ENCODE measurements at regions not wholly inside any gene's neighbourhood (a gene's known extent, or its start where the extent isn't known, plus 50 kb on each side); places are given as distances from the start of the nearest gene placed in this dataset.
"Not testable (repeated sequence)": the region's sequence is repeated elsewhere in the genome, so short reads cannot be mapped to it uniquely, and the experiment has no call there.

DNA sequence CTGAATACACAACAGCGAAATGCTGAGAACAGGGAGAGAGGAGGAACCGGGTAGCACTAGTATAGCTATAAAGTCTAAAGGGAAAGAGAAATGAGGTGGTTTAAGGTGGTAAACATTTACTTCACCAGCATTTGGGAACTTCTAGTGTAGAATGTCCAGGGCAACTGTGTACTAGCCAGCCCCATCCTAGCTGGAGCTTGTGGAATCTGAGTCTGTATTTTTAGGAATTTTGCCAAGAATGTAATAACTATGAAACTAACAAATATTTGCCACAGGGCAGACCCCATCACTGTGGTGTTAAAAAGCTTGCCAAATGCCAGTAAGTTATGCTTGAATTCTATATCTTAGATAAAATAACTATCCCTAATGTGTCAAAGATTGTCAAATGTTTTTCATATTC, 398.9 kb upstream of the MIS18BP1 start:
- Histone ChIP-seq H3K36me3 (ENCODE audit: control insufficient read depth, insufficient read depth, low read length) (no peaks in the 10 kb centered on the region), H3K27me3 (ENCODE audit: control insufficient read depth, insufficient read depth, low read length) (no peaks in the 10 kb centered on the region), H3K9ac (ENCODE audit: low read depth, low read length) (no peak overlapping the region), H3K4me1 (ENCODE audit: control insufficient read depth, insufficient read depth, low read length) (no peaks in the 10 kb centered on the region), H3K9me3 (ENCODE audit: control insufficient read depth, insufficient read depth, low read length) (no peaks in the 10 kb centered on the region), H3K4me3 (ENCODE audit: low read depth, low read length) (no peak overlapping the region)

DNA sequence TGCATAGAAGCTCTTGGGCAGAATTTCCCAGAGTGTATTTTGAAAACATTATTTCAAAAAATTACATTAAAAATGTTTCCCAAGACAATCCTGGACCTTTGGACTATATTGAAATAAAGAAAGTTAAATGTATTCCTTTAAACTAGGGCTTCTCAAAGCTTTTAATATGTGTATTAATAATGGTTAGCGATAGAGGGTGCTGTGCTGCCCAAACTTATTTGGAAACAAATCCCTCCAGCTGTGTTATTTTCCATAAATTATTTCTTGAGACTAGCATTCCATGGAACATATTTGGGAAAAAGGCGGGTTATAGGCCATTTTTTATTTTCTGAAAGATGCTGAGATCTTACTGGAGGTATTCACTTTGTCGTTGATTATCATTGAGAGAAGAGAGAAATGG, 397.8 kb upstream of the MIS18BP1 start:
- H3K9me3 ChIP-seq (ENCODE audit: control insufficient read depth, insufficient read depth, low read length) = no peaks in the 10 kb centered on the region
- no peak overlapping the region for H3K9ac ChIP-seq (ENCODE audit: low read depth, low read length)
- H3K4me1 ChIP-seq (ENCODE audit: control insufficient read depth, insufficient read depth, low read length) = no peaks in the 10 kb centered on the region
- no peaks in the 10 kb centered on the region for H3K27me3 ChIP-seq (ENCODE audit: control insufficient read depth, insufficient read depth, low read length)
- no peaks in the 10 kb centered on the region for H3K36me3 ChIP-seq (ENCODE audit: control insufficient read depth, insufficient read depth, low read length)
- no peak overlapping the region for H3K4me3 ChIP-seq (ENCODE audit: low read depth, low read length)

DNA sequence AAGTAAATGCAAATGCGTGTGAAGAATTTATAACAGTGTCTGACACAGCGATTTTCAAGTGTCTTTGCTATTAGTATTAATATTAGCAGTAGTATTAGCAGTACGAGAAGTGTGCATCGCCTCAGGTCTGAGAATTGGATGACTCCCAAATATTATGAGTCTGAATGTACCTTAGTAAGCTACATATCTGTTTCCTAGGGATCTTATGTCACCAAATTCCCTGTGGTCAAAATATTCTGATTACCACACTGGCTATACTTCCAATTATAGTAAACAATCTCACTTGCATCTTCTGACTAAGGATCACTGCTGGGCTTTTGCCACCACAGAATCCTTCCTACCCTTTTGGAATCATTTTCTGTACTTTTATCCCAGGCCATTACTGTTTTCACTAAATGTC, 396.0 kb upstream of the MIS18BP1 start:
- H3K36me3 ChIP-seq (ENCODE audit: control insufficient read depth, insufficient read depth, low read length) = no peaks in the 10 kb centered on the region
- no peaks in the 10 kb centered on the region for H3K9me3 ChIP-seq (ENCODE audit: control insufficient read depth, insufficient read depth, low read length)
- no peaks in the 10 kb centered on the region for H3K4me1 ChIP-seq (ENCODE audit: control insufficient read depth, insufficient read depth, low read length)

DNA sequence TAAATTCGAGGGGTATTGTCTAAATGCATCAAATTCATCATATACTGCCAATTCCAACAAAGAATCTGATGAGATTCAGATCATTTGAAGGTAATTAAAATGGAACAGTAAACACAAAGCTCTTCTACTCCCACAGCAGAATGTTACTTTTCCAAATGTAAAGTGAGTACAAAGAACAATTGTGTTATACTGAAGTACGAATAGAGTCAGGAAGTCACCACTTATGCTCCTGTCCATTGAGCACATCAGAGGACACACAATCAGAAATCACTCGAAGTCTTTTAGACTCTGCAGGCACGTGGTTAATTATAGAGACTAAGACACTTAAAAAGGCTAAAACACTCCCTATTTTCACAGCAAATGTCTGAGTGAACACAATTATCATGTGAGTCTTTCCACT, 388.5 kb upstream of the MIS18BP1 start:
- Histone ChIP-seq H3K4me3 (ENCODE audit: low read depth, low read length) (no peak overlapping the region), H3K9me3 (ENCODE audit: control insufficient read depth, insufficient read depth, low read length) (no peaks in the 10 kb centered on the region), H3K36me3 (ENCODE audit: control insufficient read depth, insufficient read depth, low read length) (no peaks in the 10 kb centered on the region), H3K27me3 (ENCODE audit: control insufficient read depth, insufficient read depth, low read length) (no peaks in the 10 kb centered on the region), H3K9ac (ENCODE audit: low read depth, low read length) (no peak overlapping the region), H3K4me1 (ENCODE audit: control insufficient read depth, insufficient read depth, low read length) (peaks cover 4% of the 10 kb centered on the region)

More for the DNA sequence above, 396.0 kb upstream of the MIS18BP1 start:
- Histone ChIP-seq H3K27me3 (ENCODE audit: control insufficient read depth, insufficient read depth, low read length) (no peaks in the 10 kb centered on the region), H3K9ac (ENCODE audit: low read depth, low read length) (no peak overlapping the region), H3K4me3 (ENCODE audit: low read depth, low read length) (no peak overlapping the region)

DNA sequence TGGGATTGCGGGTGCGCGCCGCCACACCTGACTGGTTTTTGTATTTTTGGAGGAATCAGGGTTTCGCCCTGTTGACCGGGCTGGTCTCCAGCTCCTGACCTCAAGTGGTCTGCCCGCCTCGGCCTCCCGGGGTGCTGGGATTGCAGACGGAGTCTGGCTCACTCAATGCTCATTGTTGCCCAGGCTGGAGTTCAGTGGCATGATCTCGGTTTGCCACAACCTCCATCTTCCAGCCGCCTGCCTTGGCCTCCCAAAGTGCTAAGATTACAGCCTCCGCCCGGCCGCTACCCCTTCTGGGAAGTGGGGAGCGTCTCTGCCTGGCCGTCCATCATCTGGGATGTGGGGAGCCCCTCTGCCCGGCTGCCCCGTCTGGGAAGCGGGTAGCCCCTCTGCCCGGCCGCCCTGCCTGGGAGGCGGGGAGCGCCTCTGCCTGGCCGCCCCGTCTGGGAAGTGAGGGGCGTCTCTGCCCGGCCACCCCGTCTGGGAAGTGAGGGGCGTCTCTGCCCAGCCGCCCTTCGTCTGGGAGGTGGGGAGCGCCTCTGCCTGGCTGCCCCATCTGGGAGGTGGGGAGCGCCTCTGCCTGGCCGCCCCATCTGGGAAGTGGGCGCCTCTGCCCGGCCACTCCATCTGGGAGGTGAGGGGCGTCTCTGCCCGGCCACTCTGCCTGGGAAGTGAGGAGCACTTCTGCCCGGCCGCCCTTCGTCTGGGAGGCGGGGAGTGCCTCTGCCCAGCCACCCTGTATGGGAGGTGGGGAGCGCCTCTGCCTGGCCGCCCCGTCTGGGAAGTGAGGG, 381.8 kb upstream of the MIS18BP1 start:
- not testable (repeated sequence) for H3K4me3 ChIP-seq (ENCODE audit: low read depth, low read length); H3K9ac ChIP-seq (ENCODE audit: low read depth, low read length); H3K36me3 ChIP-seq (ENCODE audit: control insufficient read depth, insufficient read depth, low read length); H3K9me3 ChIP-seq (ENCODE audit: control insufficient read depth, insufficient read depth, low read length); H3K4me1 ChIP-seq (ENCODE audit: control insufficient read depth, insufficient read depth, low read length); H3K27me3 ChIP-seq (ENCODE audit: control insufficient read depth, insufficient read depth, low read length)

DNA sequence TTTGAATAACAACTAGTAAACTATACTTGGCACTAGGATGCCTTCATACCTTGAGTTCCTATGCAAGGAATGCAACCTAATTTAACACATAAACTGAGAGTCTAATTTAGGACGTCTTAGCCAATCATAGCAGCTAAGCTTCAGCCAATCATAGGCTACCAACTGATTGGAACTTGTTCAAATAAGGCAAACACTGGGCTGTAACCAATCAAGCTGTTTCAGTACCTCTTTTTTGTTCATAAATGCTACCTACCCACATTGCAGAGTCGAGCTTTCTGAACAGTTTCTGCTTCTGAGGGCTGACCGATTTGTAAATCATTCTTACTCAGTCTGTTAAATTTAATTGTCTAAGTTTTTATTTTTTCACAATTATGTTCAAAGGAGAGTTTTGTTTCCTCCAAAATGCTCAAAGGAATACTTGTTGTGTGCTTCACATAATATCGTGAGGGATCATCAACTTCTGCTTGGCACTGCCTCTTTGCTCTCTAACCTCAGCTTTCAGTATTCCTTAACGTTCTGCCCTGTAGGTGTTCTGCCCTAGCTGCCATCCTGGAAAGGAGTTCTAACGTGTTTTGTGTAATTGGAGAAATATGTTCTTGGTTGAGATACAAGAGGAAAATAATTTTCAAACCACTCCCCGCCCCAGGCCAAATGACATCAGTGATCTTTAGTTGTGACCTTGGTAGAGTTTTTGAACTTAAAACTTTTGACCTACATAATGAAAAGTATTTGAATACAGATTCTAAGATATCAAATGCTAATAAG, 380.4 kb upstream of the MIS18BP1 start:
- Histone ChIP-seq H3K36me3 (ENCODE audit: control insufficient read depth, insufficient read depth, low read length) (no peaks in the 10 kb centered on the region), H3K9ac (ENCODE audit: low read depth, low read length) (no peak overlapping the region), H3K9me3 (ENCODE audit: control insufficient read depth, insufficient read depth, low read length) (no peaks in the 10 kb centered on the region), H3K4me3 (ENCODE audit: low read depth, low read length) (no peak overlapping the region), H3K4me1 (ENCODE audit: control insufficient read depth, insufficient read depth, low read length) (no peaks in the 10 kb centered on the region), H3K27me3 (ENCODE audit: control insufficient read depth, insufficient read depth, low read length) (no peaks in the 10 kb centered on the region)

DNA sequence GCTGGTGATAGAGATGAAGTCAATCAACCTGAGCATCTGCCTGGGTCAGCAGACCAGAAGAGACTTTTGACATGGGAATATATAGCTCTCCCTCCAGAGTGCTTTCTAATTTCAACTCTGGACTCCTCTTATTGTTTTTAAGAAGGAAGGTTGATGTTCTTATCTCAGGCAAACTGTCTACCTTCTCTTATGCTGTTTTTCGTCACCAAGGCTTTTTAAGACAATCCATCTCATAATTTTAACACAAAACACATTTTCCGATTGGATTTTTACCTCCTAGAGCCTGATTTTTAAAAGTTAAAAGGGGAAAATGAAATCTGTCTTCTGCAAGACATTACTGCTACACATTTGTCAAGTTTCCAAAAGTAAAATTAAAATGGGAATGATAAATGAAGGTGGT, 368.7 kb upstream of the MIS18BP1 start:
- Histone ChIP-seq H3K27me3 (ENCODE audit: control insufficient read depth, insufficient read depth, low read length) (no peaks in the 10 kb centered on the region), H3K4me3 (ENCODE audit: low read depth, low read length) (no peak overlapping the region), H3K9ac (ENCODE audit: low read depth, low read length) (no peak overlapping the region), H3K9me3 (ENCODE audit: control insufficient read depth, insufficient read depth, low read length) (no peaks in the 10 kb centered on the region), H3K36me3 (ENCODE audit: control insufficient read depth, insufficient read depth, low read length) (no peaks in the 10 kb centered on the region), H3K4me1 (ENCODE audit: control insufficient read depth, insufficient read depth, low read length) (no peaks in the 10 kb centered on the region)

DNA sequence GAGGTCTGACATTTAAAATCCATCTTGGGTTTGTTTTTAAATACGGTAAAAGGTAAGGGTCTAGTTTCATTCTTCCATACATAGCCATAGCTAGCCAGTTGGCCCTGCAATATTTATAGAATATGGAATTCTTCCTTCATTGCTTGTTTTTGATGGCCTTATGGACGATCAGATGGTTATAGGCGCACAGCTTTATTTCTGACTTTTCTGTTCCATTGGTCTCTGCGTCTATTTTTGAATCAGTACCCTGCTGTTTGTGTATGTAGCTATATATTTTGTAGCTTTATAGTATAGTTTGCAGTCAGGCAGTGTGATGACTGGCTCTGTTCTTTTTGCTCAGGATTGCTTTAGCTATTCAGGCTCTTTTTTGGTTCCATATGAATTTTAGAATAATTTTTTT, 366.8 kb upstream of the MIS18BP1 start:
- no peak overlapping the region for H3K4me3 ChIP-seq (ENCODE audit: low read depth, low read length)
- H3K4me1 ChIP-seq (ENCODE audit: control insufficient read depth, insufficient read depth, low read length) = no peaks in the 10 kb centered on the region
- no peak overlapping the region for H3K9ac ChIP-seq (ENCODE audit: low read depth, low read length)
- H3K27me3 ChIP-seq (ENCODE audit: control insufficient read depth, insufficient read depth, low read length) = no peaks in the 10 kb centered on the region
- H3K36me3 ChIP-seq (ENCODE audit: control insufficient read depth, insufficient read depth, low read length) = no peaks in the 10 kb centered on the region
- H3K9me3 ChIP-seq (ENCODE audit: control insufficient read depth, insufficient read depth, low read length) = no peaks in the 10 kb centered on the region

DNA sequence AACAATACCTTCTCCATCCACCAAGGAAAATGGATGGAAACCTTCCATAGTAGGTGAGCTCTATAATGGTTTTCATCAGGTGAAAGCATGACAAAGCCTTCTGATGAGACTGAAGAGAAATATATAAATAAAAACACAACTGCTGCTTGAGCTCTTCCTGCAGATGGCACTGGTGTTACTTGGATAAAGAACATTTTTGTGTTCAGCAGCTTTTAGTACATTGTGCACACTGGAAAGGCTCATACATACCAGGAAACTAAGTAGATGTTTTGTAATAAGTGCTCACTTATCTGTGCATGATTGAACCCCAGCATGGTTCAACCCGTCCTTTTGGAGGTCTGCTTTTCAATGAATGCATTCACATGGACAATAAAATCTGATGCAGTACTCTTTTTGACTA, 357.3 kb upstream of the MIS18BP1 start:
- H3K4me1 ChIP-seq (ENCODE audit: control insufficient read depth, insufficient read depth, low read length) = no peaks in the 10 kb centered on the region
- H3K9me3 ChIP-seq (ENCODE audit: control insufficient read depth, insufficient read depth, low read length) = no peaks in the 10 kb centered on the region

DNA sequence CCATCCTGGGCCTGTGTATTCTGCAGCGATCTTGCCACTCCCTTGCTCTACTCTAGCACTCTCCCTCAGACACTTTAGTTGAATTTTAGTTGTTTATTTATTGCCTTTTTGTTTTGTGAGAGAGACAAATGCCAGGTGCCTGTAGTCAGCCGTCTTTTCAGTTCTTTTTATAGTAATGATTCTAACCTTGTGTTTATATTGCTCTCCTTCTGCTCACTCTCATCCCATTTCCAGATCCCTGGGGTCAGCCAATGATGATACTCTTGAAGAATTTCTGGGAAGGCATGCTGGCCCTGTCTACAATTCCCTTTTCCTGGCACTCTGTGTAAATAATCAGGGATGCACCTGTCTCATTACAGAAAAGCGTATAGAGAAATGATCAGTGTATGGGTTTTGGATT, 334.1 kb upstream of the MIS18BP1 start:
- H3K9me3 ChIP-seq (ENCODE audit: control insufficient read depth, insufficient read depth, low read length) = no peaks in the 10 kb centered on the region
- H3K27me3 ChIP-seq (ENCODE audit: control insufficient read depth, insufficient read depth, low read length) = no peaks in the 10 kb centered on the region
- H3K4me1 ChIP-seq (ENCODE audit: control insufficient read depth, insufficient read depth, low read length) = no peaks in the 10 kb centered on the region
- H3K4me3 ChIP-seq (ENCODE audit: low read depth, low read length) = no peak overlapping the region
- H3K9ac ChIP-seq (ENCODE audit: low read depth, low read length) = no peak overlapping the region
- no peaks in the 10 kb centered on the region for H3K36me3 ChIP-seq (ENCODE audit: control insufficient read depth, insufficient read depth, low read length)

More for the DNA sequence above, 357.3 kb upstream of the MIS18BP1 start:
- H3K27me3 ChIP-seq (ENCODE audit: control insufficient read depth, insufficient read depth, low read length) = no peaks in the 10 kb centered on the region
- H3K9ac ChIP-seq (ENCODE audit: low read depth, low read length) = no peak overlapping the region
- no peak overlapping the region for H3K4me3 ChIP-seq (ENCODE audit: low read depth, low read length)
- H3K36me3 ChIP-seq (ENCODE audit: control insufficient read depth, insufficient read depth, low read length) = no peaks in the 10 kb centered on the region

DNA sequence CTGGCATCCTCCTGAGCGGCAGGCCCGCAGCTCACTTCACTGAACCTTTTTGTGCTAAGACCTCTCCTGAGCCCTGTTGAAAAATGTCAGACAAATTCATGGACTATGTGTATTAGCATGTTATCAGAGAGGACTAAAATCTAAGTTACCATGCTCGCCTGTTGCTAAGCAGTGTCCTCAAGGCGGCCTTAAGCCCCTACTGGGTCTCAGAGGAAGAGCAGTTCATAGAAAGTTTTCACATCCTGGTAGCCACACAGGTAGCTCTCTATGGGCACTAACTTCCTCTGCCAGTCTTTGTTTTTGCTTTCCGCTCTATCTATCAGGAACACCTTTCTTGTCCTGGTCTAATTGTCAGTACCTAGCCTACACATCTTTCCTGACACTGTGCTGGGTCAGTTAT, 306.6 kb upstream of the MIS18BP1 start:
- Histone ChIP-seq H3K36me3 (ENCODE audit: control insufficient read depth, insufficient read depth, low read length) (no peaks in the 10 kb centered on the region), H3K9ac (ENCODE audit: low read depth, low read length) (no peak overlapping the region), H3K9me3 (ENCODE audit: control insufficient read depth, insufficient read depth, low read length) (no peaks in the 10 kb centered on the region), H3K4me1 (ENCODE audit: control insufficient read depth, insufficient read depth, low read length) (no peaks in the 10 kb centered on the region), H3K27me3 (ENCODE audit: control insufficient read depth, insufficient read depth, low read length) (no peaks in the 10 kb centered on the region), H3K4me3 (ENCODE audit: low read depth, low read length) (no peak overlapping the region)

DNA sequence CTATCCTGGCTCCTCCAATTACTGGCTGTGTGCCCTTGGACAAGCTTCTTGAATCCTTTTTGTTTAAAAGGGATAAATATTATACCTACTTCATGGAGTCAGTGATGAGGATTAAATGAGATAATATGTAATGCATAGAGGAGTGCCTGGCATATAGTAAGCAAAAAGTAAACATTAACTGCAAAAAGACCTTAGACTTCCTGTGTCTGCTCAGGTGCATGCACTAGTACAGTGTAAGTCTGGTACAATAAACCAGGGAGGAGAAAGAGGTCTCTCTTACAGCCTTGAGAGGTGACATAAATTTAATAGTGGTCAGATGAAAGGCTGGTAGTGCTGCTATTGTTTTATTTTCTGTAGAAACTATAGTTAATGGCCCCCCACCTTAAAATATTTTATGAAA, 305.2 kb upstream of the MIS18BP1 start:
- Histone ChIP-seq H3K9ac (ENCODE audit: low read depth, low read length) (no peak overlapping the region), H3K4me3 (ENCODE audit: low read depth, low read length) (no peak overlapping the region), H3K27me3 (ENCODE audit: control insufficient read depth, insufficient read depth, low read length) (peaks cover under 1% of the 10 kb centered on the region), H3K9me3 (ENCODE audit: control insufficient read depth, insufficient read depth, low read length) (no peaks in the 10 kb centered on the region), H3K4me1 (ENCODE audit: control insufficient read depth, insufficient read depth, low read length) (no peaks in the 10 kb centered on the region), H3K36me3 (ENCODE audit: control insufficient read depth, insufficient read depth, low read length) (no peaks in the 10 kb centered on the region)
